Gastroesophageal sphincter (tissue), 3 donors: ENCODE measurements at regions not wholly inside any gene's neighbourhood (a gene's known extent, or its start where the extent isn't known, plus 50 kb on each side); places are given as distances from the start of the nearest gene placed in this dataset.

Experiments used
- EP300 ChIP-seq: sonication (generic); formaldehyde crosslinking; IDR thresholded peaks from one replicate; pipeline ENCODE4 v1.6.1; 2017; ENCODE audit warnings: antibody characterized with exemption, mild to moderate bottlenecking
- POLR2A ChIP-seq, 2 donors: fragments of 450-650 bp; IDR thresholded peaks; one replicate each; pipeline ENCODE4 v1.6.1; 2017; ENCODE audit warnings: antibody characterized with exemption in 2 of 2, mild to moderate bottlenecking in 2 of 2, moderate library complexity in 1 of 2
- TF ChIP-seq, protein P1 (sequence below), 4 experiments: fragments of 200-600 bp in 2 of 4; fragments of 450-650 bp in 2 of 4; sonication (generic) in 1 of 4; IDR thresholded peaks; one replicate each; pipeline ENCODE4 v1.5.1; 2017 to 2019; ENCODE audit warnings: antibody characterized with exemption in 4 of 4, mild to moderate bottlenecking in 2 of 4, moderate library complexity in 2 of 4

DNA sequence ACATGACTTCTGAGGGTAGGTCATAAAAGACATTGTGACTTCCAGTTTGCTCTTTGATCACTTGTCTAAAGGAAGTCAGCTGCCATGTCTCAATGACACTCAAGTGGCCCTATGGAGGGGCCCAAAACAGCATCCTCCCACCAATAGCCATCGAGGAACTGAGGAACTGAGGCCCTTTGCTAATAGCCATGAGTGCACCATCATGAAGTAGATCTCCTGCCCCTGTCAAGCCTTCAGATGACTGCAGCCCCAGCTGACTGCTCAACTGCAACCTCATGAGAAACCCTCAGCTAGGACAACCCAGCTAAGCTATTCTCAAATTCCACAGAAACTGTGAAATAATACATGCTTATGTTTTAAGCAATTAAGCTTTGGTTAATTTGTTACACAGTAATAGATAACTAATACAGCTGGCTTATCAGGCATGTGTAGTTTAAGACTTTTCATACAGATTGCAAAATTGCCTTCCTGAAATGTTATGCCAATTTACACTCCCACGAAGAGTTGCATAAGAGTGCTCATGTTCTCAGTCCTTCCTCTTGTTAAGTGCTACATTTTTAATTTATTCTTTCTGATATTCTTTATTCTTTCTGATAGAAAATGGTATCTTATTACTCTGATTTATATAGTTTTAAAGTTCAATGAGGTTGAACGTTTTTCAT lies 105.6 kb upstream of the NDUFV2 start:
- TF ChIP-seq POLR2A (IDR thresholded peaks at IDR 0.05), result no peak
- TF ChIP-seq, protein P1, sequence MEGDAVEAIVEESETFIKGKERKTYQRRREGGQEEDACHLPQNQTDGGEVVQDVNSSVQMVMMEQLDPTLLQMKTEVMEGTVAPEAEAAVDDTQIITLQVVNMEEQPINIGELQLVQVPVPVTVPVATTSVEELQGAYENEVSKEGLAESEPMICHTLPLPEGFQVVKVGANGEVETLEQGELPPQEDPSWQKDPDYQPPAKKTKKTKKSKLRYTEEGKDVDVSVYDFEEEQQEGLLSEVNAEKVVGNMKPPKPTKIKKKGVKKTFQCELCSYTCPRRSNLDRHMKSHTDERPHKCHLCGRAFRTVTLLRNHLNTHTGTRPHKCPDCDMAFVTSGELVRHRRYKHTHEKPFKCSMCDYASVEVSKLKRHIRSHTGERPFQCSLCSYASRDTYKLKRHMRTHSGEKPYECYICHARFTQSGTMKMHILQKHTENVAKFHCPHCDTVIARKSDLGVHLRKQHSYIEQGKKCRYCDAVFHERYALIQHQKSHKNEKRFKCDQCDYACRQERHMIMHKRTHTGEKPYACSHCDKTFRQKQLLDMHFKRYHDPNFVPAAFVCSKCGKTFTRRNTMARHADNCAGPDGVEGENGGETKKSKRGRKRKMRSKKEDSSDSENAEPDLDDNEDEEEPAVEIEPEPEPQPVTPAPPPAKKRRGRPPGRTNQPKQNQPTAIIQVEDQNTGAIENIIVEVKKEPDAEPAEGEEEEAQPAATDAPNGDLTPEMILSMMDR (IDR thresholded peaks at IDR 0.05), result no peak
- no peak for TF ChIP-seq EP300
